ENCODE measurements at regions not wholly inside any gene's neighbourhood (a gene's known extent, or its start where the extent isn't known, plus 50 kb on each side); places are given as distances from the start of the nearest gene placed in this dataset.

GRCh38 chr1:4369335-4369734, 285.1 kb upstream of the AJAP1 start:
- TF ChIP-seq FOXM1 (IDR thresholded peaks at IDR 0.05; ENCODE audit: borderline replicate concordance) (no peak), HDGF (IDR thresholded peaks at IDR 0.05; ENCODE audit: borderline replicate concordance) (no peak), FOXA1 (IDR thresholded peaks at IDR 0.05) (no peak), TARDBP (IDR thresholded peaks at IDR 0.05) (no peak), ELF4 (IDR thresholded peaks at IDR 0.05) (no peak), CTBP1 (IDR thresholded peaks at IDR 0.05; ENCODE audit: borderline replicate concordance) (no peak), FOXK2 (IDR thresholded peaks at IDR 0.05) (no peak), SUZ12 (IDR thresholded peaks at IDR 0.05) (no peak), ZNF384 (IDR thresholded peaks at IDR 0.05) (no peak), LEF1 (IDR thresholded peaks at IDR 0.05; ENCODE audit: borderline replicate concordance) (no peak), SP1 (IDR thresholded peaks at IDR 0.05) (no peak), BHLHE40 (IDR thresholded peaks at IDR 0.05; ENCODE audit: borderline replicate concordance) (no peak), NFRKB (IDR thresholded peaks at IDR 0.05) (no peak)
